GM21526 (cell line): ENCODE measurements at regions not wholly inside any gene's neighbourhood (a gene's known extent, or its start where the extent isn't known, plus 50 kb on each side); places are given as distances from the start of the nearest gene placed in this dataset.

Experiments used
- ATAC-seq: cut with Tn5 transposase; IDR thresholded peaks from one replicate; pipeline ENCODE4 v1.9.1; 2021; ENCODE audit warnings: moderate library complexity; ENCODE audit not compliant: unreplicated experiment, low FRiP score

- no peak for ATAC-seq
These were observed 463.7 kb downstream of the DNAH5 start for GRCh38 chr5:13480834-13481233.

GRCh38 chr5:13478831-13479465 lies 465.5 kb downstream of the DNAH5 start:
- ATAC-seq = no peak

- ATAC-seq = no peak
These were observed 467.3 kb downstream of the DNAH5 start for GRCh38 chr5:13477118-13477737.

- no peak for ATAC-seq
These were observed 471.6 kb downstream of the DNAH5 start for GRCh38 chr5:13472842-13473241.

- no peak for ATAC-seq
These were observed 473.5 kb downstream of the DNAH5 start for GRCh38 chr5:13470975-13471374.

- no peak for ATAC-seq
These were observed 474.2 kb downstream of the DNAH5 start for GRCh38 chr5:13470263-13470662.

GRCh38 chr5:13464532-13465193 lies 479.8 kb downstream of the DNAH5 start:
- ATAC-seq = no peak

GRCh38 chr5:13460587-13460986 lies 483.9 kb downstream of the DNAH5 start:
- ATAC-seq = no peak

- ATAC-seq = no peak
These were observed 490.4 kb downstream of the DNAH5 start for GRCh38 chr5:13454050-13454449.

GRCh38 chr5:13448843-13449242 lies 495.6 kb downstream of the DNAH5 start:
- no peak for ATAC-seq

- no peak for ATAC-seq
These were observed 505.1 kb downstream of the DNAH5 start for GRCh38 chr5:13439430-13439829.

GRCh38 chr5:13427827-13428557 lies 516.5 kb downstream of the DNAH5 start:
- no peak for ATAC-seq

- no peak for ATAC-seq
These were observed 532.4 kb downstream of the DNAH5 start for GRCh38 chr5:13412040-13412595.

GRCh38 chr5:13408616-13409015 lies 535.9 kb downstream of the DNAH5 start:
- no peak for ATAC-seq

GRCh38 chr5:13403351-13403750 lies 541.1 kb downstream of the DNAH5 start:
- no peak for ATAC-seq

- ATAC-seq = no peak
These were observed 559.4 kb downstream of the DNAH5 start for GRCh38 chr5:13385066-13385465.

- no peak for ATAC-seq
These were observed 562.3 kb downstream of the DNAH5 start for GRCh38 chr5:13382232-13382631.

- no peak for ATAC-seq
These were observed 566.4 kb downstream of the DNAH5 start for GRCh38 chr5:13378091-13378490.

- ATAC-seq = no peak
These were observed 585.1 kb downstream of the DNAH5 start for GRCh38 chr5:13359344-13359743.

- ATAC-seq = no peak
These were observed 586.1 kb downstream of the DNAH5 start for GRCh38 chr5:13358342-13358741.

- ATAC-seq = no peak
These were observed 586.6 kb downstream of the DNAH5 start for GRCh38 chr5:13357929-13358328.
